Skeletal muscle satellite cell (primary cell): ENCODE measurements at regions not wholly inside any gene's neighbourhood (a gene's known extent, or its start where the extent isn't known, plus 50 kb on each side); places are given as distances from the start of the nearest gene placed in this dataset.

Experiments used
- H3K27me3 ChIP-seq: 2 replicates; pipeline ENCODE4 v1.7.0; 2013; ENCODE audit warnings: low read length; ENCODE audit not compliant: control insufficient read depth, insufficient read depth
- H3K36me3 ChIP-seq: 2 replicates; pipeline ENCODE4 v1.7.0; 2013; ENCODE audit warnings: mild to moderate bottlenecking, control low read depth, low read length; ENCODE audit not compliant: insufficient read depth
- H3K4me1 ChIP-seq: 2 replicates; pipeline ENCODE4 v1.7.0; 2013; ENCODE audit warnings: low read length; ENCODE audit not compliant: control insufficient read depth, insufficient read depth
- H3K4me2 ChIP-seq: 2 replicates; pipeline ENCODE4 v1.7.0; 2013; ENCODE audit warnings: mild to moderate bottlenecking, low read length
- H3K4me3 ChIP-seq: 2 replicates; pipeline ENCODE4 v1.7.0; 2013; ENCODE audit warnings: low read length
- H3K9ac ChIP-seq: 2 replicates; pipeline ENCODE4 v1.7.0; 2013; ENCODE audit warnings: mild to moderate bottlenecking, low read depth, low read length, moderate library complexity
- H3K9me3 ChIP-seq: replicated peaks from 2 replicates; pipeline ENCODE4 v1.7.0; 2013; ENCODE audit warnings: mild to moderate bottlenecking, control low read depth, low read length

DNA sequence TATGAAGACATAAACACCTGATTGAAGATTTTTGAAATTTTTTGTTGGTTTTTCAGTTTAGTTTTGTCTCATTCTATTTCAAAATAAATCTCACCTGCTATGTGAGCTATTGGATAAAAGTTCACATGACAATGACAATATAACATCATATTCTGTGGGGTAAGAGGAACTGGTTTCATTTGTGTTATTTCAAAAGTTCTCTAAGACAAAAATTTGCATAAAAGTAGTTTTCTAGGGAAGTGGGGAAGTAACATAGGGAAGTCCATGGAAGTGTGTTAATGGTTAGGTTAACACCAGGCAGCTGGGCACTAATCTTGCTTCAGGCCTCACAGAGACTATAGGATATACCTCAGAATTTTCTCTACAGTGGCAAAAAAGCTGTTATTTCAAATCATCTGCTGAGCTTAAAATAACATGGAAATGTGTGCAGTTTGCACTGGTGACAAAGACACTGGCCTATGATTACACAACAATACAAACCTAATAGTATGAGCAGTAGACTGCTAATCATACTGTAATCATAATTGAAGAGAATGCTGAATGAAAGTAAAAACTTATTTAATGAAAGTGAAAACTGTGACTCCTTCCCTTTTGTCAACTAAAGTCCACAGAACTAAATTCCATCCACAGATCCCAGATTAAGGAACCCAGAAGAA lies 710.6 kb upstream of the TMEM132C start:
- no peaks in the 10 kb centered on the region for H3K27me3 ChIP-seq
- no peak overlapping the region for H3K4me3 ChIP-seq
- peaks cover 26% of the 10 kb centered on the region for H3K4me1 ChIP-seq
- no peak overlapping the region for H3K4me2 ChIP-seq
- H3K36me3 ChIP-seq, result no peaks in the 10 kb centered on the region
- H3K9ac ChIP-seq, result no peak overlapping the region
- H3K9me3 ChIP-seq, result no peaks in the 10 kb centered on the region

DNA sequence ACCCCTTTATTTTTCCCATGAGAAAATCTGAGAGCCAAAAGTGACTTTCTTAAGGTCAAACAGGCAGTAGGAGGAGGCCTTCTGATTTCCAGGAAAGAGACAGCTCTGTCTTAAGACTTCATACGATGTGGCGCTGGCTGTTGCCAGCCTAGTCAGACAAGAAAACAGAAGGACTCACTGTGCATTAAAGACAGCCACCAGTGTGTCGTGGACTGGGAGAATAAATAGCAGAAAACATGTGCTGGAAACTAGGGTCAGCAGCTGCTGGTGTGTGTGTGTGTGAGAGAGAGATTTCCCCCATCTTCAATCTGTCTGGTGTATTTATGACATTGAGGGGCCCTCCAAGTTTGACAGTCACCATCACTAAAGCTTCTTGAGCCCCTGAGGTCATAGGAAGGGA lies 708.6 kb upstream of the TMEM132C start:
- Histone ChIP-seq H3K4me3 (no peak overlapping the region), H3K4me1 (peaks cover 30% of the 10 kb centered on the region), H3K9ac (no peak overlapping the region), H3K4me2 (no peak overlapping the region), H3K27me3 (no peaks in the 10 kb centered on the region), H3K9me3 (no peaks in the 10 kb centered on the region), H3K36me3 (no peaks in the 10 kb centered on the region)

DNA sequence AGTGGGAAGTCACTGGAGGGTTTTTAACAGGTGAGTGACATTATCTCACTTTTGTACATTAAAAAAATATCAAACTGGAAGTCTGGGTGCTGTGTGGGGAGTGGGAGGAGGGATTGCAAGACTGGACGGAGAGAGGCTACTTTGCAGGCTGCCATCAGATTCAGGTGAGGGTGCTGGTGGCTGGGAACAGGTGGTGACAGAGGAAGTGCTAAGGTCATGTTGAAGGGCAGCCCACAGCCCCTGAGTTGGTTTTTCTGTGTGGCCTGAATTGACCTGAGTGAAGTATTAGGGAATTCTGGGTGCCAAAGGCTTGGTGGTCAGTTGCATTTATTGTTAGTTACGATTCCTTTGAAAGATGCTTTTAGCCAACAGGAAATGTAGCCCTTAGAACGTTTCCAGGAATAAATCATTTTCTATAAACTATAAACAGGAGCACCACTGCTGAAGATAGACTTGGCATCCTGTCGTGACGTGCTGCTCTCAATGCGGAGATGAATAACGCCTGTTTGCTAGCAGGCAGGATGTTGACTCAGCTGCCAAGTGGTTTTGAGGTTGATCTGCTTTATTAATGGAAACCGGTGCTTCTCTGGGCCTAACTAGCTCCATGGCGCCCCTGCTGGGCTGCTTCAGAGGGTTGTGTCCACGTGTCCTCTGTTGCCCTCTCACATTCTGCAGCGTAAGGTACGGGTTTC lies 707.5 kb upstream of the TMEM132C start:
- H3K9ac ChIP-seq, result peak overlapping the region; percentile 28
- no peaks in the 10 kb centered on the region for H3K27me3 ChIP-seq
- no peaks in the 10 kb centered on the region for H3K36me3 ChIP-seq
- H3K9me3 ChIP-seq, result no peaks in the 10 kb centered on the region
- H3K4me1 ChIP-seq, result peaks cover 30% of the 10 kb centered on the region
- H3K4me3 ChIP-seq, result peak overlapping the region; percentile 6
- peak overlapping the region; percentile 52 for H3K4me2 ChIP-seq

DNA sequence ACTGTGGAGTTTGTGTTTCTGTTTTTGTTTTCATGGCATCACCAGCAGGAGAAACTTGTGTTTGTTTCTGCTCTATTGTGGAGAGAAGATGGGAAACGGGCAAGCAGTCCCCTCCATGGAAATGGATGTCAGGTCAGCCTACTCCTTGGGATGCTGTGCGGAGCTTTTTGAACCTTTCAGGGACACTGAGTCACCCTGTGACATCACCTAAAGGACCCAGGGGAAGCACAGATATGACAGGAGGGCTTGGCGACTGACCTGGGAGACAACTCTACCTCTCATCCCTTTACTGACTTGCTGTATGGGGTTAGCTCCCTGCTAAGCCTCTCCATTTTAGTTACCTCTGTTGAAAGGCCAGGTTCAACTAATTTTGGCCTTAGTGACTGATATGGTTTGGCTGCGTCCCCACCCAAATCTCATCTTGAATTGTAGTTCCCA lies 706.9 kb upstream of the TMEM132C start:
- Histone ChIP-seq H3K4me3 (peak overlapping the region; percentile 6), H3K4me1 (peaks cover 30% of the 10 kb centered on the region), H3K9me3 (no peaks in the 10 kb centered on the region), H3K27me3 (no peaks in the 10 kb centered on the region), H3K36me3 (no peaks in the 10 kb centered on the region), H3K9ac (no peak overlapping the region), H3K4me2 (no peak overlapping the region)

DNA sequence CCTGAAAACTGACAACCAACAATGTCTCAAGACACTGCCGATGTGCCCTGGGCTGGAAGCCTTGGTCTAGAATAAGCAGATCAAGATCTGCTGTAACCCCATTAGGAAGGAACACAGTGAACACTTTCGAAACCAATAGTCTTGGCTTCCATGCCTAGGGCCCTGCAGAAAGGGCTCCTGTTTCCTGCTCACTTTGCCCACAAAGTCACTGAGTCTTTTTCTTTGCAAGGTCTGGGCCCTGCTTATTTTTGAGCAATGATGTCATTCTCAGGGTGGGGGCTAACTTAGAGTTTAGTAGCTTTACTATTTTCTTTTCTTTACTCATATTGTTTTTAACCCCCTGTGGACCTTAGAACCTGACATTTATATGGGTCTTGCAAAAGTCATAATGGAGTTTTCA lies 704.2 kb upstream of the TMEM132C start:
- Histone ChIP-seq H3K4me2 (no peak overlapping the region), H3K4me1 (peaks cover 20% of the 10 kb centered on the region), H3K27me3 (peaks cover under 1% of the 10 kb centered on the region), H3K4me3 (no peak overlapping the region), H3K36me3 (no peaks in the 10 kb centered on the region), H3K9ac (no peak overlapping the region), H3K9me3 (no peaks in the 10 kb centered on the region)

DNA sequence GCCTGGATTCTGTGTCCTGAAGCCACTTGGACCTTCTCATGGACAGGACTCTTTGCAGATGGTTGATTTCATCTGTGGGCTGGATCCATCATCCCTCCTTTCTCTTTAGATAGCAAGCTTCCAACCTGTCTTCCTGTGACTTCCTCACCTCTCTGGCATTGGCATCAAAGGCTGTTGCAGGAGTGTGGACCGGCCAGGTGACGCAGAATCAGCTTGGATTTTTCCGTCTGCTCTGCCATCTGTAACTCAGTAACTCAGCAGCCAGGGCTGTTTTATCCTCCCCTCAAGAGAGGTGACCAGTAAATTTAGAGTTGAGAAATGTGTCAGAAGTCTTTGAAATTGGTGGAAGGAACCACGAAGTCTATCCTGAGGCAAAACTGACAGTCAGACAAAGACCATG lies 701.7 kb upstream of the TMEM132C start:
- Histone ChIP-seq H3K4me2 (no peak overlapping the region), H3K4me1 (peaks cover 4% of the 10 kb centered on the region), H3K36me3 (no peaks in the 10 kb centered on the region), H3K4me3 (no peak overlapping the region), H3K9me3 (no peaks in the 10 kb centered on the region), H3K27me3 (peaks cover 3% of the 10 kb centered on the region), H3K9ac (no peak overlapping the region)

DNA sequence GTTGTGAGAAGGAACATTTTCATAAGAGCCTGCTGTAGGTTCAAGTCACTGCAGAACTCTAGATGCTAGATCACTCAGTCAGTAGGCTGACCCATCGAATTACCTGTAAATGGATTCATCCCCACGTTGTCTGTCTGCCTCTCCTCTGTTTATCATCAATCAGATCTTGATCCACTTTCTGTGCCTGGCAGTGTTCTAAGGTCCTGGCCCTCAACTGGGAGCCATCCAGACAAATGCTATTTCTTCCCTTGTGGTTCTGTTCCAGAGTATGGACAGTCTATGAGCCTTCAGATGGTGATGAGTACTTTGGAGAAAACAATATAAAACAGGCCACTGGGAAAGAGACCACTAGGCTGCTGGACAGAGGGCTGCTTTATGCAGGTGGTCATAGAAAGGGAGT lies 699.4 kb upstream of the TMEM132C start:
- Histone ChIP-seq H3K4me2 (no peak overlapping the region), H3K36me3 (no peaks in the 10 kb centered on the region), H3K27me3 (peaks cover 3% of the 10 kb centered on the region)

DNA sequence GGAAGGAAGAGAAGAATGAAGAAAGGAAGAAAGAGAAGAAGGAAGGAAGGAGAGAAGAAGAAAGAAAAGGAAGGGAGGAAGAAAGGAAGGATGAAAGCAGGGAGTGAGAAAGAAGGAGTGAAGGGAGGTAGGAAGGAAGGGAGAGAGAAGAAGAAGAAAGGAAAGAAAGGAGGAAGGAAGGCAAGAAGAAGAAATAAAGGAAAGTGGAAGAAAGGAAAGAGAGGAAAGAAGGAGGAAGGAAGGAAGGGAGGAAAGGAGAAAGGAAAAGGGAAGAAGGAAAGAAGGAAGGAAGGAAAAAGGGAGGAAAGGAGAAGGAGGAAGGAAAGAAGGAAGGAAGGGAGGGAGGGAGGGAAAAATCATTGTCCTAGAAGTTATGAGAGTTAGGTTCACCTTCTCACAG lies 696.6 kb upstream of the TMEM132C start:
- Histone ChIP-seq H3K4me3 (peak overlapping the region; percentile 59), H3K9me3 (no peaks in the 10 kb centered on the region)

More for the DNA sequence above, 699.4 kb upstream of the TMEM132C start:
- H3K9me3 ChIP-seq, result no peaks in the 10 kb centered on the region
- peaks cover 16% of the 10 kb centered on the region for H3K4me1 ChIP-seq
- no peak overlapping the region for H3K9ac ChIP-seq
- no peak overlapping the region for H3K4me3 ChIP-seq

DNA sequence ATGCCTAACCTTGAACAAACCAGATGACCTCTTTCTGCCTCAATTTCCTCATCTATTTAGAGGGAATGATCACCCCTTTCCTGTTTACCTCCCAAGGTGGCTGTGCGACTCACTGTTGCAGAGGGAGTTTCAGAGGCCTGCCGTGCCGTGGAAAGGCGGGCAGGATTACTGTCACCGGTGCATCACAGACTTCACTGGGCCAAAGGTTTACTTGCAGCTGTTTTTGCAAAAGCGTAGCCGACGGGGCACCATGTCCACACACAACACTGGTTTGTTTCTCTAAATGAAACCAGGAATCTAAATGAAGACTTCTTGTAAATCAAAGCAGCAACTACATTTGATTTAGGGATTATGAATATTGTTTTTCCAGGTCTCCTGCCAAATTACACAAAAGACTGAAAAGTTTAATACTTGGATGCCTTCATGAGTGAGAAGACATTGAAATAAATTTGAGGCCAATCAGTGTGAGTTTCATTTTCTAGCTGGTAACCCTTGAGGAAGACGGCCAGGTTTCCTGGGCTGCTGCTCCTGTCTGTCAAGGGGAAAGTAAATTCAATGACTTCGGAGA lies 696.1 kb upstream of the TMEM132C start:
- Histone ChIP-seq H3K9ac (peak overlapping the region; percentile 62), H3K36me3 (no peaks in the 10 kb centered on the region), H3K4me2 (peak overlapping the region; percentile 76), H3K4me3 (peak overlapping the region; percentile 59), H3K4me1 (peaks cover 13% of the 10 kb centered on the region), H3K9me3 (no peaks in the 10 kb centered on the region), H3K27me3 (peaks cover 7% of the 10 kb centered on the region)

More for the DNA sequence above, 696.6 kb upstream of the TMEM132C start:
- Histone ChIP-seq H3K4me2 (peak overlapping the region; percentile 76), H3K9ac (no peak overlapping the region), H3K4me1 (peaks cover 13% of the 10 kb centered on the region), H3K36me3 (no peaks in the 10 kb centered on the region), H3K27me3 (peaks cover 7% of the 10 kb centered on the region)

DNA sequence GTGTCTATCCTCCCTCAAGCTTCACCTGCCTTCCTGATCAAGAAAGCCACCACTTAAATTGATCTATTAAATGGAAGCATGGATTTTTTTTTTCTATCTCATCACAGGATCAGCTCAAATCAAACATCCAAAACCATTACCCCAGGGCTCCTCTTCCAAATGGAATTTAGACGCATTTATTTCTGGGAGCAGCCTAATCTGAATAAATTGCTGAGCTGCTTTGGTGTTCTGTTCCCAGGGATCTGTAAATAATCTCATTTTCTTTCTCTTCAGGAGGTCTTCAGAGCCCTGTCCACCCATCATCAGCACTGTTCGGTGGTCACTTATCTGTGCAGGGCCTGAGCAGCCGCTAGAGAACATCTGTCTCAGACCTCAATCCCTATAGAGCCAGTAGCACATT lies 695.4 kb upstream of the TMEM132C start:
- H3K36me3 ChIP-seq, result no peaks in the 10 kb centered on the region
- H3K9ac ChIP-seq, result peak overlapping the region; percentile 62
- H3K4me1 ChIP-seq, result peaks cover 13% of the 10 kb centered on the region
- no peaks in the 10 kb centered on the region for H3K9me3 ChIP-seq
- peak overlapping the region; percentile 76 for H3K4me2 ChIP-seq
- H3K4me3 ChIP-seq, result peak overlapping the region; percentile 59
- peaks cover 7% of the 10 kb centered on the region for H3K27me3 ChIP-seq

DNA sequence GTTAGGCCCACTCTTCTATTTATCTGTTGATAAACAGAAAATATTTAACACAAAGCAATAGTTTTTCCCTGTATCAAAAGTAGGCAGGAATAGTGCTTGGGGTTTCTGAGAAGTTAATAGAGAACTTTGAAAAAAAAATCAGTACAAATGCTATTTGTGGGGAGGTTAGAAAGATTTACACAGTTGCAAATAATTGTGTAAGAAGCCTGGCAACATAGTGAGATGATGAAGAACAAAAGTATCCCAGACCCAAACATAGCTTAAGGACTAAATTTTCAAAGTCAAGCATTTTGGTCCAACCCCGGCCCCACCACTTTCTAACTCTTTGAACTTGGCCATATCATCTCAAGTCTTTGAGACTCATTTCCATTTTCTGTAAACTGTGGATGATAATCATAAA lies 687.5 kb upstream of the TMEM132C start:
- no peak overlapping the region for H3K4me3 ChIP-seq
- no peaks in the 10 kb centered on the region for H3K9me3 ChIP-seq
- no peaks in the 10 kb centered on the region for H3K36me3 ChIP-seq
- peaks cover 9% of the 10 kb centered on the region for H3K4me1 ChIP-seq
- H3K9ac ChIP-seq, result no peak overlapping the region
- no peak overlapping the region for H3K4me2 ChIP-seq
- H3K27me3 ChIP-seq, result peaks cover under 1% of the 10 kb centered on the region
